HG03039 (cell line): ENCODE measurements at regions not wholly inside any gene's neighbourhood (a gene's known extent, or its start where the extent isn't known, plus 50 kb on each side); places are given as distances from the start of the nearest gene placed in this dataset.
A peak's percentile ranks its signal among the peaks of the same experiment; 100 is the strongest.

Experiments used
- ATAC-seq: cut with Tn5 transposase; IDR thresholded peaks from one replicate; pipeline ENCODE4 v1.9.1; 2021; ENCODE audit warnings: mild to moderate bottlenecking, moderate library complexity; ENCODE audit not compliant: unreplicated experiment

DNA sequence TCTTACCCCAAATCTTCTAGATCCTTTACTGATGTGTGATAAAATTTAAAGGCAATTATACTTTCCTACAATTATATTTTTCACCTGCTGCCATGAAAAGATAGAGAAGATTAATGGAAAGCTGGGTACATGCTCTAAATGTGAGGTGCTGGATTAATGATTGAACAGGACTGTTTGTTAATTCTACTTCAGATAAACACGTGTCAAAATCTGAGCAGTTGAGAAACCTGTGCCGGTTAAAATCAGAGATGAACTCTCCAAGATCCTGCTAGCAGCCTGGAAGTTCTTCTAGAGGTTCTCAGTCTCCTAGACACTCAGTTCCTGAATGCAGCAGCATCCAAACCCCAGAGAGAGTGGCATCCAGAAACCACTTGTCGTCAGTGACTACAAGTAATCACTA lies 69.2 kb downstream of the INHBA start:
- ATAC-seq = no peak

DNA sequence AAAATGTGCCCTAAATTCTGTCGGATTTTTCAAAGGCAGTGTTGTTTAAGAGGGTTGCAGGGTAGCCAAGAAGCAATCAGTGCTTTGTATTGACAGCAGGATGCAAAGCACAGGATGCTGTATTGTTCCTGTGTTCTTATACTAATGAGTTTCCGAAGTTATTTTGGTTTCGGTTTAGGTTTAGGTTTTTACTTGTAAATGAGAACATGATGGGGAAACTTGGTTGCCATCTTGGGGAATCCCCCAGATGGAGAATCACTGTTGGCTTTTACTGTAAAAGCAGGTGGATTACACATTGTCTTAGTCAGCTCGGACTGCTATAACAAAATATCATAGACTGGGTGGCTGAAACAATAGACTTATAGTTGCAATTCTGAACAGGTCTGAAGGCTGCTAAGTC lies 72.1 kb downstream of the INHBA start:
- ATAC-seq = peak; percentile 85

DNA sequence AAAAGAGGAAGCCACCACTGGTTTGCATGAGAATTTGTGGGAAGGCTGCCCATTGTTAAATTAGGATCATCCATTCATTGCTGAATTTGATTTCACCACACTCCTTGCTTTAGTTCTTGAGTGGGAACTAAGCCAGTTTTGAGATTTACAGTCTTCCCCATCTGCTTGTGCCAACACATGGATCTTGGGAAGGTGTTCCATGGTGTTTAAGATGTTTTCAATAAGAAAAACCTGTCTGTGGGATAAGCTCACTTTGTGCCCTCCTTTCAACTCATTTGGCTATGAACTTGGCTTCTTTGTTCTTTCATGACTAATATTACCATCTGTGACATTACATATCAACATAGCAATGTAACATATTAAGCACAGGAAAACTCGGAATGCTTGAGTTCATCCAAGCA lies 73.2 kb downstream of the INHBA start:
- no peak for ATAC-seq

DNA sequence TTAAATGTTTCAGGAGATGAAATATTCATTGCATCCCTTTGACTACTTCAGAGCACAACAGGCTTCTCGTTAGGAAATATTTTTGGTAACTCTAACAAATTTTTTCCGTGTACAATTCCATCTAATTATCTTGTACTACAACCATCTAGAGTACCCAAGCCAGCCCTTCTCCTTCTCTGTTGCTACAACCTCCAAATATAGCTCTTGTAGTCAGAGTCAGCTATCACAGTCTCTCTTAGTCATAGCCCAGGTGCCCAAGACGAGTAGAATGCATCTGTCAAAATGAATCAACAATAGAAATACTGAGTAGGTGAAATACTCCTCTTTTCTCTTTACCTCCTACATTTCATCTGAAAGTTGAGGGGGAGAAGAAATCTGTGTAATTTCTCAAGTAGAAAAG lies 74.0 kb downstream of the INHBA start:
- no peak for ATAC-seq

DNA sequence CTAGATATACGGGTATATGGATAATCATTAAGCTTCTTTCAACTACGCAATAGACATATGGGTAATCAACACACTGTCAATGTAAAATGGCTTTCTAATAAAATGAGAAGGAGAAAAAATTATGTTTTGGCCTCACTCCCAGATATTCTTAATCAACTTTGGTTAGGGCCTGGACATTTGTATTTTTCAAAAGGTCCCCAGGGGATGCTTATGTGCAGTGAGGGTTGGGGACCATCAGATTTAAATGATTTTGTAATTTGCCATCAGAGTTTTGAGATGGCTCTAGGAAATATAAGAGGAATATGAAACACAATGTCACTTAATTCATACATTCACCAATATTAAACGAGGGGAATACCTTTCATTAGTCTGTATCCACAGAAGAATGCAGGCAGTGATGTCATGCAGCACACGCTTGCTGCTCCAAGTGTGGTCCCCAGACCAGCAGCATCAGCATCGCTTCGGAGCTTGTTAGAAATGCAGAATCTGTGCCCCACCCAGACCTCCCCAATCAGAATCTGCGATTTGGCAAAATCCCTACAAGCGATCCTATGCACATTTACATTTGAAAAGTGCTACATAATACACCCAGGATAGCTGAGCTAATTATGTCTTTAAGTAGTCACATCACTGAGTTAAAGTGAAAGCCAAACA lies 75.1 kb downstream of the INHBA start:
- ATAC-seq = no peak

DNA sequence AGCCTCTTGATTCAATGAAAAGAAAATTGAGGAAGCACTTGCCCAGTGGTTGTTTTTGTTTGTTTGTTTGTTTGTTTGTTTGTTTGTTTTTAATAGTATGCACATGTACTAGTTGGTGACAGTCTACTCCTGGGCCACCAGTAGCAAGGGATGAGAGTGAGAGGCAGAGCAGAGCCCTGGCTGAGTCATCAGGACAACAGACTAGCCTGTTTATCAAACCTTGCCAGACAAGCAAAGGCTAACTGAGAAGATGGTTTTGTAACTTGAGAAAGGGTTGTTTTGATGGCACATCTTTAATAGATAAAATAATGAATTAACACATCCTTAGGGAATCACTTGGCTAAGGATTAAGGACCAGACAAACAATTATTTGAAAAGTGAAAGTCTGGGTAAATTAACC lies 78.1 kb downstream of the INHBA start:
- no peak for ATAC-seq

DNA sequence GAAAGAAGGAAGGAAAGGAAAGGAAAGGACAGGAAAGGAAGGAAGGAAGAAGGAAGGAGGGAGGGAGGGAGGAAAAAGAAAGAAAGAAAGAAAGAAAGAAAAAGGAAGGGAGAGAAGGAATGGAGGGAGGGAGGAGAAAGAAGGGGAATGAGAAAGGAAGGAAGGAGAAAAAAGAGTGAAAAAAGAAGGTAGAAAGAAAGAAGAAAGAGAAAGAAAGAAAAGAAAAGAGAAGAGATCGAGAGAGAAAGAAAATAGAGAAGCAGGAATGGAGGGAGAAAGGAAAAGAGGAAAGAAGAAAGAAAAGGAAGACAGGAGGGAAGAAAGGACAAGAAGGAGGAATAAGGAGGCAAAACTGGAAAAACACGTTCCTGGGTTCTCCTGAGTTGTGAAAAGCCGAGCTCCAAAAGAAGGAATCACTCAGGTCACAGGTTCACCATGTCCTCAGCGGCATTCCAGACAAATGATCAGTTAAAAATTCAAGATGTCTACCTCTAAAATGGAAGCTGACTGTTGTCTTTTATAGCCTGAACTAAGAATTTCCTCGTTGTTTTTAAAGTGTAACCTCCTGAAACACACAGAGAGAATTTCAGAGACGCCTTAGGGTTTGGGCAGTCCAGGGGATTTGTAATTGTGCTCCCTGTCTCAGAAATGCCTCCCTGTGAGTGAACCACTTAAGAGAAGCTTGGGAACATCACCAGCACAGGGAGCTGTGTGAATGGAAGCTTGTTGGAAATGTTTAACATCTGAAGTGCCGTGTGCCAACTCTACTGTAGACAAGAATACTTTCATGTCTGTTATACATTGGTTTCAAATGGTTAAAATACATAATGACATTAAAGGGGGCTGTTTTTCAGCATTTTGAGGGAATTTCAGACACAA lies 80.7 kb downstream of the INHBA start:
- ATAC-seq = no peak

DNA sequence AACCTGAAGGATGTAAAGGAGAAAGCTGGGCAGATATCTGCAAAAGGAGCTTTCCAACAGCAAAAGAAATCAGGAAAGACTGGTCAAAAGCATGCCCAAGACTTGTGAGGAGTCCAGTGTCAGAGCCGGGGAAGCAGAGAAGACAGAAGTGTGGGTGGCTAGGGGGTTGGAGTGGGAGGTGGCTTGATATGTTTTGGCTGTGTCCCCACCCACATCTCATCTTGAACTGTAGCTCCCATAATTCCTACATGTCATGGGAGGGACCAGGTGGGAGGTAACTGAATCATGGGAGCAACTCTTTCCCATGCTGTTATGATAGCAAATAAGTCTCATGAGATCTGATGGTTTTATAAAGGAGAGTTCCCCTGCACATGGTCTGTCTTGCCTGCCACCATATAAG lies 84.9 kb downstream of the INHBA start:
- ATAC-seq = no peak

DNA sequence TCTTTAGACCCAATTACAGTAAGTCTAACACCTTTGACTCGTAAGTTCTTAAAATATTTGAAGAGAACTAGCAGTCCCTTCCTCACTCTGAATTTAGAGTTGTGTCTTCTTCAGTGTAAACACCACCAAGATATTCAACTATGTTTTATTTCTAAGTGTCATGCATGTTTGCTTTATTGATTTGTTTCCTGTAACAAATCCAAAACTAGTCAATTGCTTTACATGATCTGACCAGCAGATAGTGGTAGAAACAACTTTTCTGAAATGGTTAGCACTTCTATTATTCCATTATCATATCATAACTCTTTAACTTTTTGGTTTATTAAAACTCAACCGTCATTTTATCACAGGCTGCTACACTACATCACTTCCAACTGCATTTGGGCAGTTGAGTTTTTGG lies 90.1 kb downstream of the INHBA start:
- ATAC-seq = no peak

DNA sequence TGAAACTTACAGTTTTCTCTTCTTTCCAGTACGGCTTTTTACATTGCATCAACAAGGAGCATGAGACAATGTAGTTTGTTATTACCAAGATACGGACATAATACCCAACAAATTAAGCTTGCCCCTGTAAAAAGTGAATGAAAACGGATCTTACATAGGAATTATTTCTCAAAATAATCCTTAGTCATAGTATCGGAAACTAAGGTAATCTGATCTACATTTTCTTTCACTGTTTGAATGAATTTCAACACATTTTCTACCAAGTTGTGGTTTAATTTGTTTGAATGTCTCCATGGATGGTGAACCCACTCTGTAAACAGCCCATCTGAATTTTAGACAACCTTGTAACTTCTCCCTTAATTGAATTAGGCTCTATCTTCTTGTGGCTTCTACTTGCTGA lies 90.5 kb downstream of the INHBA start:
- ATAC-seq = no peak

DNA sequence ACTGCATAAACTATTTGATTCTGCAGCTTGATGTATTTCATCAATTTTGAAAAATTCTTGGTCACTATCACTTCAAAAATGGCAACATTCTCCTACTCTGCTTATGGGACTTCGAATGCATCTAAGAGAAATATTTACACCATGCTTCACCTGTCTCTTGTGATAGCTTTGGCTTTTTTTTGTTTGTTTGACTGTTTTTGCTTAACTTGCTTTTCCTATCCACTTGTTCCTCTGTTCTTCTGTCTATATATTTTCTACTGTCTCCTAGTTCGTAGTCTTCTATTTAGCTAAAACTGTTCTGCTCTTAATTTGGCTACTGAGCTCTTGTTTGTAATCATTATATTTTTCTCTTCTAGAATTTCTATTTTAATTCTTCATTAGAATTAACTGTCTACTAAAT lies 94.4 kb downstream of the INHBA start:
- ATAC-seq = no peak

DNA sequence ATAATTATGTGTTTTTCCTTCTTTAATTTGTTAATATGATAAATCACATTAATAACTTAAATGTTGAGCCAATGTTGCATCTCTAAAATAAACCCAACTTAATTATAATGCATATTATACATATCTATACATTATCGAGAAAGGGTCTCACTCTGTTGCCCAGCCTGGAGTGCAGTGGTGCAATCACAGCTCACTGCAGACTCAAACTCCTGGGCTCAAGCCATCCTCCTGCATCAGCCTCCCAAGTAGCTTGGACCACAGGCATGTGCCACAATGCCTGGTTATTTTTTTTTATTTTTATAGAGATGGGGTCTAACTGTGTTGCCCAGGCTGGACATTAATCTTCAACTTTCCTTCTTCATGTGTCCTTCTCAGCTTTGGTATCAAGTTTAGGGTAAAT lies 98.9 kb downstream of the INHBA start:
- ATAC-seq = no peak

DNA sequence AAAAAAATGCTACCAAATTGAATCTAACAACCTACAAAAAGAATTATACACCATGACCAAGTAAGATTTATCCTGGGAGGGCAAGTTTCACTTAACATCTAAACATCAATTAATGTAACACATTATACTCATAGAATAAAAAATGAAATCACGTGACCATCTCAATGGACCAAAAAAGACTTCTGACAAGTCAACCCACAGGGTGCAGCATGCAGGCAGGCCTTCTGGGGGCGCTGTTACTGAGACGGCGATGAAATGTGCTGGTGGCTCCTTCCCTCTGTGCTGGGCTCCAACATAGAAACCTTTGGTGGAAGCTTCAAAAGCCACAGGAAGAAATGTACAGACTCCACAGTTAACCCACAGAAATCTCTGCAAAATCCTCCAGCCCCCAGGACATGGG lies 103.1 kb downstream of the INHBA start:
- ATAC-seq = no peak

DNA sequence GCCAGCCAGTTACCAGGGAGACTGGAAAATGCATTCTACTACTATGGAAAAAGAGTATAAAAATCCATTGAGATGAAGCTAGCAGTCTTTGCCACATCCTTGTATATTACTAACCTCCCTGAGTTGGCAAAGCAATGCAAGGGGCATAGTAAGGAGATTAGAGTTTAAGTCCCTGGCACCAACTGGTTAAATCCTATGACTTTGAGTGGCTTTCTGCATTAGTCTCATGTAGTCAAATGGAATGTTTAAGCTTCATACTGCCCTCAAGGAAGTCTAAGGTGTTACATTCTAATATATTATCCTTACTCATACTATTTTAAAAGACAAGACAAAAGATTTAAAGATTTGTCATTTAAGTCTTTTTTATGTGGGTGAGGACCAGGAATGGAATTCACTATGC lies 110.1 kb downstream of the INHBA start:
- no peak for ATAC-seq

DNA sequence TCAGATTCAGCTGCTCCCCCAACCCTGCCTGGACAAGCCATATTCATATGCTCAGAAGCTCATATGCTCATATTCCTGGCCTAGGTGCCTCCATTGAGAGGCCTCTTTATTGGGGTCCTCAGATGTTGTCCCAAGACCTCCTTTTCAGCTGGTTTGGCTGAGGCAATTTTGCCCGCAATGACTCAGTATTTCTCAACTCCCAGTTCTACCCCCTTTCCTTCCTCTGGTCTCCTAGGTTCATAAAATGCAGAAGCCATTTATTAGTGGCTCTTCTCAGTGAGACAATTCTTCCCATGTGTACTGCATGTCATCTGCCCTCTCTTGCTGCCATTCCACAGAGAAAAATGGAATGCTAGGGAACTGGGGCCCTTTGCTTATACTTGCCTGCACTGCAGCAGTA lies 110.7 kb downstream of the INHBA start:
- ATAC-seq = no peak

DNA sequence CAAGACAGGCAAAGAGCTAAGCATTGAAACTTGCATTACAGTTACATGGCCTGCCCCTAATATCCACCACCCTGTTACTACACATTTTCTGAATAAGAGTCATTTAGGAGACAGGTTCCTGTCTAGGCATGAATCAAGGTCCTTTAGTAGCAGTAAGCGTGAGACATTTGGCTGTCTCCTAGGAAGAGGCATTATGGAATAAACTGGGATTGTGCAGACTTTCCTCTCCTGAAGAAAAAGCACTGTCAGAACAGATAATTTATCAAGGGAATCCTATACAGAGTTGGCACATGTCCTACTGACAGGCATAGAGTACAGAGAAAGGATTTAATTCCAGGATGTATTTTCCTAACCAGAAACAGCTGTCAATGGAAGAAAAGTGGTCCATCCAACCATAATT lies 111.9 kb downstream of the INHBA start:
- no peak for ATAC-seq

DNA sequence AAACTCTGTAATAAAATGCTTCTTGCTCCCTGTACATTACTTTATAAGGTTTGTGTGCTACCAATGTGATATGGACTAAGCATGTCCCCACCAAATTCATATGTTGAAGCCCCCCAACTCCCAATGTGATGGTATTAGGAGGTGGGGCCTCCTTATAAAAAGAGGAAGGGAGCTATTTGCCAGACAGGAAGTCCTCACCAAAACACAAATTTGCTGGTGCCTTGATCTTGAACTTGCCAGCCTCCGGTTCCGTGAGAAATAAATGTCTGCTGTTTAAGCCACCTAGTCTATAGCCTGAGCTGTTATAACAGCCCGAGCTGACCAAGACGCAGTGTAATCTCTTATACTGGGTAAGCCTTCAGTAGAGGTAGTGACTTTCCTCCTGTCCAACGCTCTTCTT lies 114.5 kb downstream of the INHBA start:
- ATAC-seq = no peak

DNA sequence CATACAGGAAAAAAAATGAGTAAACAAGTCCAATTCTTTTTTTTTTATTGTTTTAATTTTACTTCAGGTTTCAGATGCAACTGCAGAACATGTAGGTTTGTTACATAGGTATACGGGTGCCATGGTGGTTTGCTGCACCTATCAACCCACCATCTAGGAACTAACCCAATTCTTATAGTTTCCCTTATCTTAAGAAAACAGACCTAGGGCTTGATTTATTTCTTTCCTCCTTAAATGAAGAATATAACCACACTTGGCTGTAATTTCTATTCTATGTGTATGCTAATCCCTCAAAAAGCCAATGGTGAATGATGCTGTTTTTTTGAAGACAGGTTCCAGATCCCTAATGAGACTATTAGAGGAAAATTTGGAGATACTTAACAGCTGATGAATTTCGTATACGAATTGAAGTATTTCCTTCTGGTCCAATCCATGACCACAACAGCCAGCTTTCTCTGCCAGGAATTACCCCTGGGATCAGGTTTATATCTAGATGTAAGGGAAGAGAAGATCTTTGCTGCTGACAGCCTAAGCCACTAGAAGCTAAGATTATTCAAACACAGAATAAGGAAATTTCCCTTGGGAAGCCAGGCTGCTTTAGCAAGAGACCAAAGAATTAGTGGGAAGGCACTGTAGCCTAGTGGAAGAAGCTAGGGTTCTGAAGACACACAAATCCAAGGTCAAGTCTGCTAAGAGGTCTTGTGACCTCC lies 115.8 kb downstream of the INHBA start:
- ATAC-seq = no peak

DNA sequence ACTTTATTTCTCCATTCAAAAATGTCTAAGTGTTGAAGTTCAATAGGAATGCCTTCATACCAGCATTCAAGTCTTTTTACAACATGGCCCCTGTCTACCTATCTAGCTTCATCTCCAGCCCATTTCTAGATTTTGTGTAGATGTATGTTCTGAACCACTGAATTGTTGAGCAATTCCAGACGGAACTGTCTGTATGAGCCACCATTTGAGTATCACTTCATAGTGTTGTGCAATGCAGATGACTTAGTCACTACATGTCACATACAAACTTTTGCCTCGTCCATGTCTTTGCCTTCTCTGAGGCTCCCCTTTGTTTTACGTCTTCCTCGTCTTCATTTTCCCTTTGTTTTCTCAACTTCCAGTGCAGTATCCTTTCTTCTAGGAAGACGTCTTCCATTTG lies 118.1 kb downstream of the INHBA start:
- ATAC-seq = no peak

DNA sequence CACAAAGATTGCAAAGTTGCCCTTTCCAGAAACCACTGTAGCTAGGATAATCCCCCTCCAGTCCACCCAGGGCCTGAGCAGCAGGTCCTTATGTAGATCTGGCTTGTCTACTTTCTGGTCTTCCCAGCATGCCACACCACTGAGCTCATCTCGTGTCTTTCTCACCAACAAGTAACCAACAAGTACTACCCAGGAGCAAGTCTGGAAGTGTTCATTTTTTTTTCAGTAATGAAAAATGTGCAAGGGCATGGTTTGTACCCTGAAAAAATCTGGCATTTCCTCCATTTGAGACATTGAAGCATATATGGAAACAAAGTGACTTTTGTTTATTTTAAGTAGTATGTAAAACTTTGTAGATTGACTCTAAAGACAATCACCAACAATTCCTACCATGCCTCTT lies 120.8 kb downstream of the INHBA start:
- no peak for ATAC-seq

DNA sequence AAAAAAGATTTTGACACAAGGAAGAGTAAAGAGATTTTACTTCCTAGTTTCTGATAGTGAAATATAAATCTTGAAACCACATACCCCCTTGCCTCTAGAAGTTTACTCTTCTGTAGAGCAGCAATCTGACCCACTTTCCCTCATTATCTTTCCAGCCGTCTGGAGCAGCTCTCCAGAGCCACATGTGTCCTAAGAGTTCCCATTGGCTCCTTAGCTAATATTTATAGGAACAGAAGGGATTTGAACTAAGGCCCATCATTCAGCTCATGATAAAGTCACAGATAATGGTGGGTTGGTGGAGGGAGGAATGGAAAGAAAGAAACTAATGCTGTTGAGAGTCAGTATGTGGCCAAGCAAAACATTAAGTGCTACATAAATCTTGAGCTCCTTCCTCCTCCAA lies 121.8 kb downstream of the INHBA start:
- ATAC-seq = no peak
